IMR-90 (cell line): ENCODE measurements at regions not wholly inside any gene's neighbourhood (a gene's known extent, or its start where the extent isn't known, plus 50 kb on each side); places are given as distances from the start of the nearest gene placed in this dataset.

ENCODE experiments used
- ATAC-seq: fragments of 200-7000 bp; cut with Tn5 transposase; 2 replicates; pipeline ENCODE4 v1.9.1; 2020; ENCODE audit warnings: low read depth, mild to moderate bottlenecking, moderate library complexity
- BruUV-seq: library from RNA; stranded (reverse); fragments of 400-500 nt; replicated peaks from 2 replicates; lab custom pipeline; 2021; lab: Mats Ljungman, UMichigan
- CTCF ChIA-PET: fragments of 300-600 bp; formaldehyde crosslinking; extraction: SDS; loops from one replicate; lab custom pipeline; 2021; ENCODE audit warnings: antibody characterized with exemption; lab: Yijun Ruan, JAX
- POLR2A ChIA-PET: fragments of 300-600 bp; sonication (Branson Sonifier 250); formaldehyde crosslinking; loops from one replicate; lab custom pipeline; 2022; ENCODE audit warnings: antibody characterized with exemption; ENCODE audit not compliant: unreplicated experiment; lab: Charles Lee
- DNase-seq: peaks from one replicate; pipeline ENCODE4 v3.0.0; 2013
- H2AFZ ChIP-seq: replicated peaks from 2 replicates; pipeline ENCODE3; 2013; ENCODE audit warnings: low read length, mild to moderate bottlenecking; ENCODE audit not compliant: poor library complexity
- H2AK5ac ChIP-seq: 2 replicates; pipeline ENCODE4 v1.6.1; 2013; ENCODE audit warnings: low read depth, low read length, inconsistent platforms
- H2AK9ac ChIP-seq: replicated peaks from 2 replicates; pipeline ENCODE3; 2013; ENCODE audit warnings: mild to moderate bottlenecking, low read depth, low read length, moderate library complexity; ENCODE audit not compliant: poor library complexity
- H2BK120ac ChIP-seq: 2 replicates; pipeline ENCODE4 v1.6.1; 2013; ENCODE audit warnings: low read depth, low read length, inconsistent platforms
- H2BK15ac ChIP-seq: 3 replicates; pipeline ENCODE4 v1.6.1; 2013; ENCODE audit warnings: low read depth, low read length, inconsistent platforms
- H2BK20ac ChIP-seq: 2 replicates; pipeline ENCODE4 v1.6.1; 2013; ENCODE audit warnings: low read depth, mild to moderate bottlenecking, inconsistent platforms, low read length, moderate library complexity
- H2BK5ac ChIP-seq: 2 replicates; pipeline ENCODE4 v1.6.1; 2013; ENCODE audit warnings: mild to moderate bottlenecking, low read depth, low read length, inconsistent platforms; ENCODE audit not compliant: poor library complexity, severe bottlenecking
- H3K14ac ChIP-seq: replicated peaks from 2 replicates; pipeline ENCODE4 v1.6.1; 2013; ENCODE audit warnings: low read depth, low read length, inconsistent platforms
- H3K18ac ChIP-seq: 2 replicates; pipeline ENCODE4 v1.6.1; 2013; ENCODE audit warnings: low read depth, low read length, control low read depth
- H3K23ac ChIP-seq: 2 replicates; pipeline ENCODE4 v1.6.1; 2013; ENCODE audit warnings: low read depth, low read length, inconsistent platforms
- H3K27ac ChIP-seq: 2 replicates; pipeline ENCODE4 v1.5.1; 2013; ENCODE audit warnings: mild to moderate bottlenecking, control low read depth, low read length; ENCODE audit not compliant: insufficient read depth
- H3K27me3 ChIP-seq: 2 replicates; pipeline ENCODE4 v1.6.1; 2013; ENCODE audit warnings: low read length; ENCODE audit not compliant: control insufficient read depth, insufficient read depth
- H3K36me3 ChIP-seq: 2 replicates; pipeline ENCODE4 v1.6.1; 2013; ENCODE audit warnings: low read length, mixed read lengths; ENCODE audit not compliant: control insufficient read depth, insufficient read depth
- H3K4ac ChIP-seq: 2 replicates; pipeline ENCODE4 v1.6.1; 2013; ENCODE audit warnings: low read depth, low read length, inconsistent platforms
- H3K4me1 ChIP-seq: 2 replicates; pipeline ENCODE4 v1.6.1; 2013; ENCODE audit warnings: low read length, mixed read lengths; ENCODE audit not compliant: control insufficient read depth, insufficient read depth
- H3K4me2 ChIP-seq: 2 replicates; pipeline ENCODE4 v1.6.1; 2013; ENCODE audit warnings: low read depth, mild to moderate bottlenecking, control low read depth, low read length, moderate library complexity
- H3K4me3 ChIP-seq: 2 replicates; pipeline ENCODE4 v1.5.1; 2013; ENCODE audit warnings: low read depth, mild to moderate bottlenecking, control low read depth, low read length, moderate library complexity; ENCODE audit not compliant: insufficient read depth
- H3K56ac ChIP-seq: 2 replicates; pipeline ENCODE4 v1.6.1; 2013; ENCODE audit warnings: low read length, inconsistent platforms; ENCODE audit not compliant: insufficient read depth; ENCODE audit errors: extremely low read depth
- H3K79me1 ChIP-seq, 2 experiments: 2 replicates each; pipeline ENCODE4 v1.6.1; 2013; ENCODE audit warnings: low read length in 2 of 2, inconsistent platforms in 1 of 2, low read depth in 1 of 2
- H3K9ac ChIP-seq: 2 replicates; pipeline ENCODE4 v1.6.1; 2013; ENCODE audit warnings: low read depth, low read length, control low read depth
- H3K9me1 ChIP-seq: 2 replicates; pipeline ENCODE4 v1.6.1; 2013; ENCODE audit warnings: low read length, inconsistent platforms; ENCODE audit not compliant: insufficient read depth
- H3K9me3 ChIP-seq: 2 replicates; pipeline ENCODE4 v1.6.1; 2013; ENCODE audit warnings: low read length; ENCODE audit not compliant: control insufficient read depth, insufficient read depth
- H4K20me1 ChIP-seq: 2 replicates; pipeline ENCODE4 v1.6.1; 2013; ENCODE audit warnings: low read length, inconsistent platforms; ENCODE audit not compliant: insufficient read depth
- H4K5ac ChIP-seq: 2 replicates; pipeline ENCODE4 v1.6.1; 2013; ENCODE audit warnings: mild to moderate bottlenecking, low read depth, low read length, control low read depth
- H4K8ac ChIP-seq, 2 experiments: 2 replicates each; pipeline ENCODE4 v1.6.1; 2013; ENCODE audit warnings: low read depth in 2 of 2, low read length in 2 of 2, control low read depth in 1 of 2, inconsistent platforms in 1 of 2
- H4K91ac ChIP-seq: 2 replicates; pipeline ENCODE4 v1.6.1; 2013; ENCODE audit warnings: low read depth, low read length, inconsistent platforms; ENCODE audit not compliant: insufficient read depth
- FOS ChIP-seq: fragments of 150-350 bp; IDR thresholded peaks from 2 replicates; pipeline ENCODE4 v1.6.1; 2016; ENCODE audit warnings: low read depth, low read length
- MAZ ChIP-seq: IDR thresholded peaks from 2 replicates; pipeline ENCODE4 v1.6.1; 2012; ENCODE audit warnings: low read depth, mild to moderate bottlenecking, low read length, improper control_type of control experiment, moderate library complexity, borderline replicate concordance
- NFE2L2 ChIP-seq: fragments of 150-350 bp; IDR thresholded peaks from 2 replicates; pipeline ENCODE4 v1.6.1; 2016; ENCODE audit warnings: low read depth, mild to moderate bottlenecking, low read length
- POLR2A ChIP-seq: IDR thresholded peaks from 2 replicates; pipeline ENCODE4 v1.6.1; 2012; ENCODE audit warnings: mild to moderate bottlenecking, low read depth, low read length
- RCOR1 ChIP-seq: IDR thresholded peaks from 2 replicates; pipeline ENCODE4 v1.6.1; 2012; ENCODE audit warnings: mild to moderate bottlenecking, low read length, improper control_type of control experiment; ENCODE audit not compliant: insufficient replicate concordance
- RFX5 ChIP-seq: IDR thresholded peaks from 2 replicates; pipeline ENCODE4 v1.8.0; 2012; ENCODE audit warnings: low read depth, mild to moderate bottlenecking, low read length, moderate library complexity
- SMC3 ChIP-seq: fragments of 150-350 bp; IDR thresholded peaks from 2 replicates; pipeline ENCODE4 v1.6.1; 2016; ENCODE audit warnings: low read depth, mild to moderate bottlenecking, antibody characterized with exemption, low read length, moderate library complexity
- WGBS, 2 experiments: methylation state at CpG; one replicate each; pipeline versions ENCODE4 v1.1.5 to v1.1.7; 2013; ENCODE audit warnings: missing lambda C conversion rate in 2 of 2; ENCODE audit not compliant: insufficient read length in 1 of 2; ENCODE audit errors: extremely low coverage in 2 of 2; 5-methylcytosine and 5-hydroxymethylcytosine counted together
- dilution Hi-C: fragments of 300-500 bp; cut with HindIII; formaldehyde crosslinking; loops from one replicate; pipeline ENCODE4 v1.14.3; 2018; ENCODE audit warnings: low sequenced_read_pairs; ENCODE audit not compliant: unreplicated experiment
- in situ Hi-C: fragments of 300-500 bp; cut with MboI; formaldehyde crosslinking; loops from 3 replicates; pipeline ENCODE4 v1.14.3; 2019; ENCODE audit warnings: low sequenced_read_pairs, inconsistent platforms, mixed read lengths
- intact Hi-C: fragments of 100-400 bp; cut with micrococcal nuclease; formaldehyde crosslinking; loops from 2 replicates; pipeline ENCODE4 v1.10.0; 2022
- TF ChIP-seq, protein P1 (sequence below): fragments of 150-350 bp; IDR thresholded peaks from 2 replicates; pipeline ENCODE4 v1.6.1; 2016; ENCODE audit warnings: low read depth, mild to moderate bottlenecking, low read length, moderate library complexity, borderline replicate concordance
- TF ChIP-seq, protein P2 (sequence below): fragments of 150-350 bp; IDR thresholded peaks from 2 replicates; pipeline ENCODE4 v1.6.1; 2017; ENCODE audit warnings: mild to moderate bottlenecking, antibody characterized with exemption, low read length, low read depth

DNA sequence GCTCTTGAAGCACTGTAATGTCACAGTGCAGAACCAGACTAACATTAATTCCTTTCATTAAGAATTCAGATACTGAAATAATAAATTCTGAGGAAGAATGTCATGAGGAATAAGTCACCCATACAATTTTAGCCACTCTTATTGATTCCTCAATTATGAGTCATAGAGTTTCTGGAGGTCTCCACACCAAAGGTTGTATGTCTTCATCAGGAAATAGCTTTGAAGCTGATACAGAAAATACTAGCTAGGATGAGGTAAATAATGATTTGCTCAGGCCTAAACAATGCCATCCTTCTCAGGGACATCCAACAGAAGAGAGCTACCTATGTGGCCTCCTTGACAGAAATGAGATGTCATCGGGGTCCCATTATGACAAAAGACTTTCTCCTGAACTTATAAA is 238.8 kb downstream of the OR13H1 start:
- Histone ChIP-seq H3K9ac (no peak overlapping the region), H2AK5ac (no peak overlapping the region), H2BK20ac (no peak overlapping the region), H3K9me1 (no peaks in the 10 kb centered on the region), H3K79me1 (no peaks in the 10 kb centered on the region), H3K23ac (no peak overlapping the region), H3K4me1 (0 out of 2 replicates have a peak, but pooled peaks cover 2% of the 10 kb centered on the region), H2AK9ac (no peak overlapping the region), H3K4me2 (no peak overlapping the region), H2AFZ (no peak overlapping the region), H4K5ac (no peak overlapping the region), H3K9me3 (no peaks in the 10 kb centered on the region), H4K91ac (no peak overlapping the region), H2BK120ac (no peak overlapping the region), H3K27ac (no peak overlapping the region), H3K4ac (no peak overlapping the region), H3K36me3 (no peaks in the 10 kb centered on the region), H3K4me3 (no peak overlapping the region), H3K14ac (no peak overlapping the region), H3K18ac (no peak overlapping the region), H3K56ac (no peak overlapping the region), H2BK15ac (no peak overlapping the region), H4K8ac (no peak overlapping the region), H2BK5ac (no peak overlapping the region), H4K20me1 (no peaks in the 10 kb centered on the region), H3K27me3 (0 out of 2 replicates have a peak, but pooled peaks cover 1% of the 10 kb centered on the region)
- ChIA-PET POLR2A (no interaction called here), CTCF (no interaction called here)
- dilution Hi-C loops = no loop called here
- TF ChIP-seq POLR2A = no peak
- TF ChIP-seq, protein P1, sequence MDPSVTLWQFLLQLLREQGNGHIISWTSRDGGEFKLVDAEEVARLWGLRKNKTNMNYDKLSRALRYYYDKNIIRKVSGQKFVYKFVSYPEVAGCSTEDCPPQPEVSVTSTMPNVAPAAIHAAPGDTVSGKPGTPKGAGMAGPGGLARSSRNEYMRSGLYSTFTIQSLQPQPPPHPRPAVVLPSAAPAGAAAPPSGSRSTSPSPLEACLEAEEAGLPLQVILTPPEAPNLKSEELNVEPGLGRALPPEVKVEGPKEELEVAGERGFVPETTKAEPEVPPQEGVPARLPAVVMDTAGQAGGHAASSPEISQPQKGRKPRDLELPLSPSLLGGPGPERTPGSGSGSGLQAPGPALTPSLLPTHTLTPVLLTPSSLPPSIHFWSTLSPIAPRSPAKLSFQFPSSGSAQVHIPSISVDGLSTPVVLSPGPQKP = no peak
- TF ChIP-seq NFE2L2 = no peak
- no peak for TF ChIP-seq RFX5
- no peak for TF ChIP-seq FOS
- no peak for TF ChIP-seq MAZ
- no peak for TF ChIP-seq RCOR1
- TF ChIP-seq, protein P2, sequence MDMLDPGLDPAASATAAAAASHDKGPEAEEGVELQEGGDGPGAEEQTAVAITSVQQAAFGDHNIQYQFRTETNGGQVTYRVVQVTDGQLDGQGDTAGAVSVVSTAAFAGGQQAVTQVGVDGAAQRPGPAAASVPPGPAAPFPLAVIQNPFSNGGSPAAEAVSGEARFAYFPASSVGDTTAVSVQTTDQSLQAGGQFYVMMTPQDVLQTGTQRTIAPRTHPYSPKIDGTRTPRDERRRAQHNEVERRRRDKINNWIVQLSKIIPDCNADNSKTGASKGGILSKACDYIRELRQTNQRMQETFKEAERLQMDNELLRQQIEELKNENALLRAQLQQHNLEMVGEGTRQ = no peak
- TF ChIP-seq SMC3 = no peak
- intact Hi-C loops = no loop called here
- in situ Hi-C loops = no loop called here
- no TSS peak for BruUV-seq
- no CpG with 5 or more reads among the region's 1 CpG for WGBS, 2 experiments
- ATAC-seq = no peak
- no peak for DNase-seq
